HEK293 (cell line): ENCODE measurements at regions not wholly inside any gene's neighbourhood (a gene's known extent, or its start where the extent isn't known, plus 50 kb on each side); places are given as distances from the start of the nearest gene placed in this dataset.

Experiments
- SALL2 ChIP-seq: fragments of 450-650 bp; formaldehyde crosslinking; IDR thresholded peaks from 2 replicates; pipeline ENCODE4 v1.5.0; 2017; ENCODE audit warnings: missing biosample characterization, mild to moderate bottlenecking, missing genetic modification characterization, borderline replicate concordance
- ZNF354C ChIP-seq: fragments of 450-650 bp; formaldehyde crosslinking; IDR thresholded peaks from 2 replicates; pipeline ENCODE4 v1.5.1; 2016; ENCODE audit warnings: missing biosample characterization, missing genetic modification characterization, low read depth, borderline replicate concordance
- ZNF768 ChIP-seq: fragments of 450-650 bp; formaldehyde crosslinking; IDR thresholded peaks from 2 replicates; pipeline ENCODE4 v1.5.1; 2018; ENCODE audit warnings: missing biosample characterization, mild to moderate bottlenecking, missing genetic modification characterization
- ZSCAN23 ChIP-seq: fragments of 450-650 bp; formaldehyde crosslinking; IDR thresholded peaks from 2 replicates; pipeline ENCODE4 v1.5.1; 2016; ENCODE audit warnings: missing biosample characterization, missing genetic modification characterization
- TF ChIP-seq, protein P1 (sequence below): fragments of 450-650 bp; formaldehyde crosslinking; IDR thresholded peaks from 2 replicates; pipeline ENCODE4 v1.5.1; 2016; ENCODE audit warnings: missing biosample characterization, missing genetic modification characterization
- TF ChIP-seq, protein P2 (sequence below): fragments of 450-650 bp; formaldehyde crosslinking; IDR thresholded peaks from 2 replicates; pipeline ENCODE4 v1.5.1; 2016; ENCODE audit warnings: missing biosample characterization, missing genetic modification characterization

DNA sequence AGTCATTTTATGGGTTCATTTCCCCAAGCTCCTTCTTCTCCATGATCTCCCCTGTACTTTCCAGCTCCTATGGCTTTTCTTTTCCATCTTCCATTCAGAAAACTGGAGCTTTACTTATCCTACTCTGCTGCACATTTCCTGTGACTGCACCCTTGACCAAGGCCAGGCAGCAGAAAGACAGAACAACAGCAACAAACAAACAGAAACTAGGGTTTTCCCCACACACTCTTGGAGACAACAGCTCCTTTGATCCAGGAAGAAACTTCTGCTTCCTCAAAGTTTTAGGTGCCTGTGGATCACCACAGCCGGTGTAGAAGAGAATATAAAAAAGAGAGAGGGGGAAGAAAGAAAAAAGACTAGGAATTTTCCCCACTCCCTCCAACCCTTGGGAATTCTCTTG lies 342.3 kb upstream of the CFAP20DC start:
- TF ChIP-seq, protein P1, sequence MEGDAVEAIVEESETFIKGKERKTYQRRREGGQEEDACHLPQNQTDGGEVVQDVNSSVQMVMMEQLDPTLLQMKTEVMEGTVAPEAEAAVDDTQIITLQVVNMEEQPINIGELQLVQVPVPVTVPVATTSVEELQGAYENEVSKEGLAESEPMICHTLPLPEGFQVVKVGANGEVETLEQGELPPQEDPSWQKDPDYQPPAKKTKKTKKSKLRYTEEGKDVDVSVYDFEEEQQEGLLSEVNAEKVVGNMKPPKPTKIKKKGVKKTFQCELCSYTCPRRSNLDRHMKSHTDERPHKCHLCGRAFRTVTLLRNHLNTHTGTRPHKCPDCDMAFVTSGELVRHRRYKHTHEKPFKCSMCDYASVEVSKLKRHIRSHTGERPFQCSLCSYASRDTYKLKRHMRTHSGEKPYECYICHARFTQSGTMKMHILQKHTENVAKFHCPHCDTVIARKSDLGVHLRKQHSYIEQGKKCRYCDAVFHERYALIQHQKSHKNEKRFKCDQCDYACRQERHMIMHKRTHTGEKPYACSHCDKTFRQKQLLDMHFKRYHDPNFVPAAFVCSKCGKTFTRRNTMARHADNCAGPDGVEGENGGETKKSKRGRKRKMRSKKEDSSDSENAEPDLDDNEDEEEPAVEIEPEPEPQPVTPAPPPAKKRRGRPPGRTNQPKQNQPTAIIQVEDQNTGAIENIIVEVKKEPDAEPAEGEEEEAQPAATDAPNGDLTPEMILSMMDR (tag by site-specific recombination) = no peak
- TF ChIP-seq SALL2 (tag by site-specific recombination) (no peak), ZNF768 (no peak), ZSCAN23 (no peak), ZNF354C (tag by site-specific recombination) (no peak)
- TF ChIP-seq, protein P2, sequence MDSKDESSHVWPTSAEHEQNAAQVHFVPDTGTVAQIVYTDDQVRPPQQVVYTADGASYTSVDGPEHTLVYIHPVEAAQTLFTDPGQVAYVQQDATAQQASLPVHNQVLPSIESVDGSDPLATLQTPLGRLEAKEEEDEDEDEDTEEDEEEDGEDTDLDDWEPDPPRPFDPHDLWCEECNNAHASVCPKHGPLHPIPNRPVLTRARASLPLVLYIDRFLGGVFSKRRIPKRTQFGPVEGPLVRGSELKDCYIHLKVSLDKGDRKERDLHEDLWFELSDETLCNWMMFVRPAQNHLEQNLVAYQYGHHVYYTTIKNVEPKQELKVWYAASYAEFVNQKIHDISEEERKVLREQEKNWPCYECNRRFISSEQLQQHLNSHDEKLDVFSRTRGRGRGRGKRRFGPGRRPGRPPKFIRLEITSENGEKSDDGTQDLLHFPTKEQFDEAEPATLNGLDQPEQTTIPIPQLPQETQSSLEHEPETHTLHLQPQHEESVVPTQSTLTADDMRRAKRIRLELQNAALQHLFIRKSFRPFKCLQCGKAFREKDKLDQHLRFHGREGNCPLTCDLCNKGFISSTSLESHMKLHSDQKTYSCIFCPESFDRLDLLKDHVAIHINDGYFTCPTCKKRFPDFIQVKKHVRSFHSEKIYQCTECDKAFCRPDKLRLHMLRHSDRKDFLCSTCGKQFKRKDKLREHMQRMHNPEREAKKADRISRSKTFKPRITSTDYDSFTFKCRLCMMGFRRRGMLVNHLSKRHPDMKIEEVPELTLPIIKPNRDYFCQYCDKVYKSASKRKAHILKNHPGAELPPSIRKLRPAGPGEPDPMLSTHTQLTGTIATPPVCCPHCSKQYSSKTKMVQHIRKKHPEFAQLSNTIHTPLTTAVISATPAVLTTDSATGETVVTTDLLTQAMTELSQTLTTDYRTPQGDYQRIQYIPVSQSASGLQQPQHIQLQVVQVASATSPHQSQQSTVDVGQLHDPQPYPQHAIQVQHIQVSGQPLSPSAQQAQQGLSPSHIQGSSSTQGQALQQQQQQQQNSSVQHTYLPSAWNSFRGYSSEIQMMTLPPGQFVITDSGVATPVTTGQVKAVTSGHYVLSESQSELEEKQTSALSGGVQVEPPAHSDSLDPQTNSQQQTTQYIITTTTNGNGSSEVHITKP (tag by site-specific recombination) = no peak
